Thoracic aorta (tissue), 2 donors: ENCODE measurements at regions not wholly inside any gene's neighbourhood (a gene's known extent, or its start where the extent isn't known, plus 50 kb on each side); places are given as distances from the start of the nearest gene placed in this dataset.

Experiments used
- ATAC-seq: fragments of 150-250 bp; one replicate; pipeline ENCODE4 v1.8.0; 2017; ENCODE audit warnings: low read depth; ENCODE audit not compliant: insufficient number of reproducible peaks, low FRiP score
- DNase-seq: peaks from one replicate; pipeline ENCODE4 v3.0.0-alpha.2; 2020; ENCODE audit warnings: low spot score
- H3K27ac ChIP-seq, 2 donors: fragments of 200-600 bp; sonication (generic); 1 replicate in 1 of 2; 2 replicates in 1 of 2; pipeline ENCODE4 v1.5.1; 2016; ENCODE audit warnings: mild to moderate bottlenecking in 2 of 2, moderate library complexity in 2 of 2
- H3K27me3 ChIP-seq: fragments of 200-600 bp; sonication (generic); replicated peaks from 2 replicates; pipeline ENCODE4 v1.6.0; 2016; ENCODE audit warnings: mild to moderate bottlenecking; ENCODE audit not compliant: insufficient read depth
- H3K36me3 ChIP-seq: fragments of 200-600 bp; sonication (generic); one replicate; pipeline ENCODE4 v1.5.1; 2016
- H3K4me1 ChIP-seq, 2 donors: fragments of 200-600 bp; sonication (generic); 1 replicate in 1 of 2; 2 replicates in 1 of 2; pipeline versions ENCODE4 v1.5.1 to v1.6.0; 2016; ENCODE audit warnings: low read depth in 2 of 2, mild to moderate bottlenecking in 1 of 2; ENCODE audit not compliant: control insufficient read depth in 1 of 2
- H3K4me3 ChIP-seq: fragments of 200-600 bp; sonication (generic); 2 replicates; pipeline ENCODE4 v1.5.1; 2016; ENCODE audit warnings: mild to moderate bottlenecking
- H3K9me3 ChIP-seq: fragments of 200-600 bp; sonication (generic); 2 replicates; pipeline ENCODE4 v1.5.1; 2016
- CTCF ChIP-seq: fragments of 200-600 bp; sonication (generic); IDR thresholded peaks from one replicate; pipeline ENCODE4 v1.5.1; 2019; ENCODE audit warnings: antibody characterized with exemption

GRCh38 chr9:31604531-31604930 is 779.9 kb upstream of the ACO1 start:
- no peak for TF ChIP-seq CTCF
- Histone ChIP-seq H3K9me3 (no peaks in the 10 kb centered on the region), H3K4me3 (no peak overlapping the region), H3K27ac (no peak overlapping the region), H3K4me1 (no peaks in the 10 kb centered on the region), H3K36me3 (no peaks in the 10 kb centered on the region), H3K27me3 (no peaks in the 10 kb centered on the region)
- DNase-seq (no peak), ATAC-seq (no peak)

- H3K4me1 ChIP-seq, result no peaks in the 10 kb centered on the region
- no peaks in the 10 kb centered on the region for H3K36me3 ChIP-seq
- ATAC-seq (no peak), DNase-seq (no peak)
- no peak overlapping the region for H3K27ac ChIP-seq
- TF ChIP-seq CTCF, result no peak
- H3K27me3 ChIP-seq, result no peaks in the 10 kb centered on the region
- no peak overlapping the region for H3K4me3 ChIP-seq
- H3K9me3 ChIP-seq, result no peaks in the 10 kb centered on the region
Observed at GRCh38 chr9:31605164-31605563, 779.3 kb upstream of the ACO1 start.

GRCh38 chr9:31606678-31607077 is 777.8 kb upstream of the ACO1 start:
- ATAC-seq (no peak), DNase-seq (no peak)
- H3K27ac ChIP-seq, result no peak overlapping the region
- H3K27me3 ChIP-seq, result no peaks in the 10 kb centered on the region
- H3K4me1 ChIP-seq, result no peaks in the 10 kb centered on the region
- H3K9me3 ChIP-seq, result no peaks in the 10 kb centered on the region
- H3K4me3 ChIP-seq, result no peak overlapping the region
- TF ChIP-seq CTCF, result no peak
- H3K36me3 ChIP-seq, result no peaks in the 10 kb centered on the region

GRCh38 chr9:31608416-31608815 is 776.0 kb upstream of the ACO1 start:
- Histone ChIP-seq H3K27me3 (no peaks in the 10 kb centered on the region), H3K9me3 (no peaks in the 10 kb centered on the region), H3K4me3 (no peak overlapping the region), H3K36me3 (no peaks in the 10 kb centered on the region), H3K4me1 (no peaks in the 10 kb centered on the region), H3K27ac (no peak overlapping the region)
- TF ChIP-seq CTCF, result no peak
- DNase-seq, result no peak
- ATAC-seq, result no peak

- H3K4me1 ChIP-seq, result no peaks in the 10 kb centered on the region
- DNase-seq (no peak), ATAC-seq (no peak)
- no peak overlapping the region for H3K4me3 ChIP-seq
- no peaks in the 10 kb centered on the region for H3K9me3 ChIP-seq
- H3K27me3 ChIP-seq, result no peaks in the 10 kb centered on the region
- H3K27ac ChIP-seq, result no peak overlapping the region
- no peak for TF ChIP-seq CTCF
- H3K36me3 ChIP-seq, result no peaks in the 10 kb centered on the region
Observed at GRCh38 chr9:31608881-31609280, 775.6 kb upstream of the ACO1 start.
